ENCODE measurements at regions not wholly inside any gene's neighbourhood (a gene's known extent, or its start where the extent isn't known, plus 50 kb on each side); places are given as distances from the start of the nearest gene placed in this dataset.

GRCh38 chr2:188032786-188033185 is 258.9 kb upstream of the GULP1 start:
- TF ChIP-seq CTCF (IDR thresholded peaks at IDR 0.05 in 4 of 5, conservative IDR thresholded peaks at IDR 0.05 in 1 of 5): no peak
- TF ChIP-seq POLR2A (IDR thresholded peaks at IDR 0.05): no peak

Data from gastrocnemius medialis (tissue), 4 donors.